ENCODE measurements at regions not wholly inside any gene's neighbourhood (a gene's known extent, or its start where the extent isn't known, plus 50 kb on each side); places are given as distances from the start of the nearest gene placed in this dataset.

- no peak for TF ChIP-seq CHD7 (IDR thresholded peaks at IDR 0.05; ENCODE audit: insufficient replicate concordance, low read length)
- TF ChIP-seq ATF3 (IDR thresholded peaks at IDR 0.05; ENCODE audit: insufficient read depth, low read depth, low read length), result no peak
- TF ChIP-seq HDAC6 (IDR thresholded peaks at IDR 0.05; ENCODE audit: low read depth, low read length), result no peak
- TF ChIP-seq ATF2 (IDR thresholded peaks at IDR 0.05; ENCODE audit: low read length), result no peak
- no peak for TF ChIP-seq EGR1 (IDR thresholded peaks at IDR 0.05; ENCODE audit: borderline replicate concordance, low read depth, low read length)
- no peak for TF ChIP-seq SIRT6 (IDR thresholded peaks at IDR 0.05; ENCODE audit: low read length)
- TF ChIP-seq RNF2 (IDR thresholded peaks at IDR 0.05; ENCODE audit: borderline replicate concordance, low read depth, low read length, missing control alignments, poor library complexity, severe bottlenecking), result no peak
- no peak for TF ChIP-seq RAD21 (IDR thresholded peaks at IDR 0.05 in 1 of 2, conservative IDR thresholded peaks at IDR 0.05 in 1 of 2; ENCODE audit: low read depth in 2 of 2, low read length in 2 of 2)
Observed at GRCh38 chr12:131635491-131636122, 75.3 kb upstream of the SFSWAP start (continued).

Measured in H1 (cell line).